GM13977 (cell line): ENCODE measurements at regions not wholly inside any gene's neighbourhood (a gene's known extent, or its start where the extent isn't known, plus 50 kb on each side); places are given as distances from the start of the nearest gene placed in this dataset.
"Not testable (repeated sequence)": the region's sequence is repeated elsewhere in the genome, so short reads cannot be mapped to it uniquely, and the experiment has no call there.

Experiments
- DNase-seq: peaks from one replicate; pipeline ENCODE4 v3.0.0; 2012; ENCODE audit warnings: low spot score
- CTCF ChIP-seq: IDR thresholded peaks from 2 replicates; pipeline ENCODE4 v1.5.1; 2012; ENCODE audit warnings: mild to moderate bottlenecking, control low read depth; ENCODE audit not compliant: insufficient read depth; ENCODE audit errors: extremely low read depth, missing control alignments
- in situ Hi-C: fragments of 300-500 bp; cut with MboI; formaldehyde crosslinking; loops from one replicate; pipeline ENCODE4 v1.12.0; 2022; ENCODE audit warnings: low sequenced_read_pairs, low pct_unique_long_range_greater_than_20kb, mixed read lengths, inconsistent platforms; ENCODE audit not compliant: unreplicated experiment

DNA sequence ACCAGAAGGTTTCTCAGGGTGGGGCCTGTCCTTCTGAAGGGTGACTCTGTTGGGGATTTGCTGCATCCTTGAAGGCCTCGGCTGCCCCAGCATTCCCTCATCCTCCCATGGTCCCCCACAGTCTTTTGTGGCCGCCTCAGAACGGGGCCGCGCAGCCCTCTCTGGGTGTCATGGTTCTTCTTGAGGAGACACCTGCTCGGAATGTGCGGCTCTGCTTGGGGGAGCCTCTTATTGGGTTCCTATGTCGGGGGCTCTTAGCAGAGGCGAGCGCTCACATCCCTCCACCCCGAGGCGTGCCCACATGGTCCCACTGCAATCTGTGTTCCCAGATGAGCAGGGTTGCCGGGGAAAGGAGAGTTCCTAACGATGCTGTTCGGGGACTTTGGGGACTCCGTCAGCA lies 1008.4 kb downstream of the BRD1 start:
- in situ Hi-C loops, result no loop called here
- no peak for DNase-seq
- TF ChIP-seq CTCF, result no peak

- DNase-seq, in situ Hi-C loops: not testable (repeated sequence)
Measured at GRCh38 chr22:48817491-48817890, 1010.2 kb downstream of the BRD1 start.

- no peak for TF ChIP-seq CTCF
- no peak for DNase-seq
Measured at GRCh38 chr22:48811885-48812284, 1015.8 kb downstream of the BRD1 start.

DNA sequence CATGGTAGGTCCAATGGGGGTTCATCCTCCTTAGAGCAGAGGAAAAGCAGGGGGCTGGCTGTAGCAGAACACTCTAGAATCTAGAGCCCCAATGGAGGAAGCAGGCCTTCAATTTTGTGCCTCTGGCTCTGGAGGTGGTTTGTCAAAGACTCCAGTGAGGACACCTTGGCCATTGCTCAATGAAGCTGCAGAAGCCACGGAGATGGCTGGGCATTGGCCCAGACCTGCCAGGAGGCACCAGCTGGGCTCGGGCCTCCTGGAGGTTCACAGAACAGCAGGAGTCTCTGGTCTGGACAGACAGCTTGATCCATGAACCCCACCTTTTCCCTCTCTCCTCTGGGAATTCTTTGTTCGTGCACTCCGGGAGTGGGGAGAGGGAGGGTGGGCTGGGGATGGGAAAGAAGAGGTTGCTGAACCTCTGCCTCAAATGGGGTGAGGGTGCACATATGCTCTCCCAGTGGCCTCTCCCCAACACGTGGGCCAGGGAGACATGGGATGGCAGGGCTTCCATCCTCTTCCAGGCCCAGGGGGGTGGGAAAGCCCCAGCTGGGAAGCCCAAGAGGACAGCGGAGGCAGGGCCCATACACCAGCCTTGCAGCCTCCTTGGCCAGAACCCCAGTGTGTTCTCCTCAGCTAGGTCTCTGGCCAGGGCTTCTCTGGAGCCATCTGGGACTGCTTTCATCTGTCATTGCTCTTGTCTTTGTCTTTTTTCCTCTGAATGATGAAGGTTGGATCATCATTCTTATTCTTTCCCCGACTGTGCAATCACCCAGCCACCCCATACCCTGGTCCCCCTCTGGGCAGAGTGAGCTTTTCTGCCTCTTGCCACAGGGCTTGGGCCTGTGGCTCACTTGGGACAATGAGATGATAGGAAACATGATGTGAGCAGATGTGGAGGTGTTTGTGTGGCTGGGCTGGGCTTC lies 1019.4 kb downstream of the BRD1 start:
- DNase-seq, result no peak
- in situ Hi-C loops, result no loop called here
- TF ChIP-seq CTCF, result no peak

More at GRCh38 chr22:48811885-48812284, 1015.8 kb downstream of the BRD1 start:
- in situ Hi-C loops, result no loop called here

GRCh38 chr22:48807155-48807554 lies 1020.5 kb downstream of the BRD1 start:
- in situ Hi-C loops, result no loop called here
- no peak for TF ChIP-seq CTCF
- no peak for DNase-seq

DNA sequence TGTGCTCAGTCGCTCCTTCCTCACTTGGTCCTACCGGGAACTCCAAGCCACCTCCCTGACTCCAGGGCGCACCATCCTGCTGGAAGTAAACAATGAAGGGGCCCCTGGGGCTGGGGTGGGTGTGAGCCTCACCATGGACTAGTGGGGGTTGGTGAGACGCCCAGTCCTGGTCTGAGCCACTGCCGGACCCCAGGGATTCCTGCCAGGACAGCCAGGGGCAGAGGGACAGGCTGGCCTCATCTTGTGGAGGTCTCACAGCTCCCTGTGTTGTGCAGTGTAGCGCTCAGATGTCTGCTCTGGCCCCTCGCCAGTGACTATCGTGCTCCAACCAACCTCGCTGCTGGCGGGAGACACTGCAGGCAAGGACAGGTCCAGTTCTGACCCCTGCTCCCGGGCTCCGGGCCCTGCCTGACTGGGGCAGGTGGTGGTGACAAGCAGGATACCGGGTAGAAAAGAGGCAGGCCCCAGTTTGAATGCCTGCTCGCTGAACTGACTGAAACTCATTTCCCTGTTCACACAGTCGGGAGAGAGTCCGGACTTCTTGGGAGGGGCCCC lies 1021.4 kb downstream of the BRD1 start:
- no peak for DNase-seq
- in situ Hi-C loops, result no loop called here
- no peak for TF ChIP-seq CTCF

DNA sequence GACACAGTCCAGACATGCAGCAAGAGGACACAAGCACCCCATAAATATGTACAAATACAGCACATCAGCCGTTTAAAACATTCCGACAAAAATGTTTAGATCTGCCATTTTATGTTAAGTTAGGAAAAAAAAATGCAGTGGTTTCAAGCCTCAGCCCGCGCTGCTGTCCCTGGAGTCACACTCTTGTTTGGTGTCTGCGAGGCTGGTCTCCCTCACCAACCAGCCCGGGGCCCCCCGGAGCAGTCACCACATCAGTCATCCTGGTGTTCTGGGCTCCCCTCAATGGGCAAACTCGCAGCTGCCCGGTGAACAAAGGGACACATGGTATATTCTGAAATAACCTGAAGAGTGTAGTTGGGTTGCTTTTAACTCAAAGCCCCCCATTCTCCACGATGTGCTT lies 1022.2 kb downstream of the BRD1 start:
- in situ Hi-C loops, result no loop called here
- DNase-seq, result no peak
- no peak for TF ChIP-seq CTCF
